ENCODE measurements at regions not wholly inside any gene's neighbourhood (a gene's known extent, or its start where the extent isn't known, plus 50 kb on each side); places are given as distances from the start of the nearest gene placed in this dataset.
"Not testable (repeated sequence)": the region's sequence is repeated elsewhere in the genome, so short reads cannot be mapped to it uniquely, and the experiment has no call there.

DNA sequence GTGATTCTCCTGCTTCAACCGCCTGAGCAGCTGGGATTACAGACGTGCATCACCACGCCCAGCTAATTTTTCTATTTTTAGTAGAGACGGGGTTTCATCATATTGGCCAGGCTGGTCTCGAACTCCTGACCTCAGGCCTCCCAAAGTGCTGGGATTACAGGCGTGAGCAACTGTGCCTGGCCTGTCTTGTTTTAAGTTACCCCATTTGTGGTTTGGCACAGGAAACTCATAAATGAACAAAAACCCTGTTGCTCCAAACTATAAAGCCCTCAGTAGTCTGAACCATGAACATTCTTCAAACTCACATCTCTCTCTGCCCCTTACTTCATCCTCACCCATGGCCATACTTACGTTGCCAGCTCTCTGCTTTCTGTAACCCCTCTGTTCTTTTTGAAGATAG is 61.7 kb downstream of the RHOU start:
- H3K27me3 ChIP-seq; DNase-seq; in situ Hi-C loops (cut with MboI; ENCODE audit: low sequenced_read_pairs in 4 of 4); H3K27ac ChIP-seq; intact Hi-C loops (cut with DNase I; ENCODE audit: low total_unique reads); H3K9me3 ChIP-seq; H3K36me3 ChIP-seq; H3K4me3 ChIP-seq; ATAC-seq: not testable (repeated sequence)
- peaks cover 7 to 32% of the 10 kb centered on the region in 2 donors for H3K4me1 ChIP-seq

DNA sequence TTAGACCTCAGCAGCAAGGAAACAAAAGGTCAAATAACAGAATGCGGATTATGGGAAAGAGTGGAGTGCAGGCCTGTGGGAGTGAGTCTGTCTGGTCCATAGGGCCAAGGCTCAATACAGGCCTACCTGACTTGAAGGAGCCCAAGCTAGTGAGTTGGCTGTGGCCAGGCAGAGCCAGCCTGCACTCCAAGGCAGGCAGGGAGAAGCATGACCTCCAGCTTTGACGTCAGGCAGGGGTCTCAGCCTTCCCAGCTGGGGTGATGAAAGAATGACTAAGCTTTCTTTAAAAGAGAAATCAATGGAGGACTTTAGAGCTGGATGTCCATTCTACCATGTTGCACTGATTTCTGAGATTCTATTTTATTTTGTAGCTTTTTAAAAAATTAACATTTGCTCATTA is 62.8 kb downstream of the RHOU start:
- H3K27ac ChIP-seq: no peak overlapping the region
- H3K4me3 ChIP-seq: no peak overlapping the region
- TF ChIP-seq, protein P1, sequence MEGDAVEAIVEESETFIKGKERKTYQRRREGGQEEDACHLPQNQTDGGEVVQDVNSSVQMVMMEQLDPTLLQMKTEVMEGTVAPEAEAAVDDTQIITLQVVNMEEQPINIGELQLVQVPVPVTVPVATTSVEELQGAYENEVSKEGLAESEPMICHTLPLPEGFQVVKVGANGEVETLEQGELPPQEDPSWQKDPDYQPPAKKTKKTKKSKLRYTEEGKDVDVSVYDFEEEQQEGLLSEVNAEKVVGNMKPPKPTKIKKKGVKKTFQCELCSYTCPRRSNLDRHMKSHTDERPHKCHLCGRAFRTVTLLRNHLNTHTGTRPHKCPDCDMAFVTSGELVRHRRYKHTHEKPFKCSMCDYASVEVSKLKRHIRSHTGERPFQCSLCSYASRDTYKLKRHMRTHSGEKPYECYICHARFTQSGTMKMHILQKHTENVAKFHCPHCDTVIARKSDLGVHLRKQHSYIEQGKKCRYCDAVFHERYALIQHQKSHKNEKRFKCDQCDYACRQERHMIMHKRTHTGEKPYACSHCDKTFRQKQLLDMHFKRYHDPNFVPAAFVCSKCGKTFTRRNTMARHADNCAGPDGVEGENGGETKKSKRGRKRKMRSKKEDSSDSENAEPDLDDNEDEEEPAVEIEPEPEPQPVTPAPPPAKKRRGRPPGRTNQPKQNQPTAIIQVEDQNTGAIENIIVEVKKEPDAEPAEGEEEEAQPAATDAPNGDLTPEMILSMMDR (IDR thresholded peaks at IDR 0.05 in 4 of 5, conservative IDR thresholded peaks at IDR 0.05 in 1 of 5): no peak
- TF ChIP-seq POLR2A (IDR thresholded peaks at IDR 0.05): no peak
- DNase-seq (no peak), ATAC-seq (no peak)
- peaks cover 6 to 28% of the 10 kb centered on the region in 2 donors for H3K4me1 ChIP-seq
- no peaks in the 10 kb centered on the region for H3K36me3 ChIP-seq
- in situ Hi-C loops (cut with MboI; ENCODE audit: low sequenced_read_pairs in 4 of 4): no loop called here
- intact Hi-C loops (cut with DNase I; ENCODE audit: low total_unique reads): no loop called here
- no peaks in the 10 kb centered on the region for H3K27me3 ChIP-seq
- no peaks in the 10 kb centered on the region for H3K9me3 ChIP-seq

- no peaks in the 10 kb centered on the region for H3K36me3 ChIP-seq
- no peaks in the 10 kb centered on the region for H3K27me3 ChIP-seq
- ATAC-seq (no peak), DNase-seq (no peak)
- TF ChIP-seq, protein P1 (IDR thresholded peaks at IDR 0.05 in 4 of 5, conservative IDR thresholded peaks at IDR 0.05 in 1 of 5): no peak
- no peak for TF ChIP-seq POLR2A (IDR thresholded peaks at IDR 0.05)
- no peaks in the 10 kb centered on the region for H3K9me3 ChIP-seq
- no peak overlapping the region for H3K4me3 ChIP-seq
- intact Hi-C loops (cut with DNase I; ENCODE audit: low total_unique reads) (no loop called here), in situ Hi-C loops (cut with MboI; ENCODE audit: low sequenced_read_pairs in 4 of 4) (no loop called here)
- H3K4me1 ChIP-seq: peaks cover 6 to 23% of the 10 kb centered on the region in 2 donors
- no peak overlapping the region for H3K27ac ChIP-seq
Observed at GRCh38 chr1:228798548-228798947, 63.3 kb downstream of the RHOU start.

- intact Hi-C loops (cut with DNase I; ENCODE audit: low total_unique reads): no loop called here
- H3K4me3 ChIP-seq: no peak overlapping the region
- H3K36me3 ChIP-seq: no peaks in the 10 kb centered on the region
- no peaks in the 10 kb centered on the region for H3K9me3 ChIP-seq
- no peak for TF ChIP-seq POLR2A (IDR thresholded peaks at IDR 0.05)
- TF ChIP-seq, protein P1 (IDR thresholded peaks at IDR 0.05 in 4 of 5, conservative IDR thresholded peaks at IDR 0.05 in 1 of 5): no peak
- no peaks in the 10 kb centered on the region for H3K27me3 ChIP-seq
- no peak for ATAC-seq
- no peak for DNase-seq
- no peak overlapping the region for H3K27ac ChIP-seq
- H3K4me1 ChIP-seq: peaks cover 6 to 25% of the 10 kb centered on the region in 2 donors
- in situ Hi-C loops (cut with MboI; ENCODE audit: low sequenced_read_pairs in 4 of 4): no loop called here
Observed at GRCh38 chr1:228799924-228800323, 64.6 kb downstream of the RHOU start.

- Histone ChIP-seq H3K4me1 (peaks cover 6 to 31% of the 10 kb centered on the region in 2 donors), H3K9me3 (no peaks in the 10 kb centered on the region), H3K27me3 (no peaks in the 10 kb centered on the region), H3K27ac (no peak overlapping the region), H3K36me3 (no peaks in the 10 kb centered on the region), H3K4me3 (no peak overlapping the region)
- DNase-seq (peak in 1 of 2 donors; percentile 66), ATAC-seq (peak; percentile 31 to 69)
- intact Hi-C loops (cut with DNase I; ENCODE audit: low total_unique reads) (no loop called here), in situ Hi-C loops (cut with MboI; ENCODE audit: low sequenced_read_pairs in 4 of 4) (no loop called here)
- TF ChIP-seq, protein P1 (IDR thresholded peaks at IDR 0.05 in 4 of 5, conservative IDR thresholded peaks at IDR 0.05 in 1 of 5): no peak
- TF ChIP-seq POLR2A (IDR thresholded peaks at IDR 0.05): no peak
Observed at GRCh38 chr1:228801068-228801467, 65.8 kb downstream of the RHOU start.

All from gastrocnemius medialis (tissue), 4 donors.